HEK293 (cell line): ENCODE measurements at regions not wholly inside any gene's neighbourhood (a gene's known extent, or its start where the extent isn't known, plus 50 kb on each side); places are given as distances from the start of the nearest gene placed in this dataset.

Experiments used
- CTCF ChIA-PET: fragments of 350-600 bp; formaldehyde crosslinking; extraction: SDS; loops from one replicate; lab custom pipeline; 2021; ENCODE audit warnings: antibody characterized with exemption; lab: Yijun Ruan, JAX
- POLR2A ChIA-PET: fragments of 300-600 bp; formaldehyde crosslinking; extraction: SDS; loops from one replicate; lab custom pipeline; 2020; ENCODE audit warnings: antibody characterized with exemption, inconsistent platforms; lab: Yijun Ruan, JAX
- H3K27ac ChIP-seq: fragments of 200-500 bp; sonication (Bioruptor generic); 2 replicates; pipeline ENCODE4 v1.5.1; 2014; ENCODE audit warnings: low read depth, low read length, control low read depth, inconsistent platforms; ENCODE audit errors: extremely low read depth
- H3K36me3 ChIP-seq, 2 experiments: fragments of 200-500 bp in 1 of 2; sonication (Bioruptor generic) in 1 of 2; 1 replicate in 1 of 2; 2 replicates in 1 of 2; pipeline ENCODE4 v1.5.1; 2014 to 2017; ENCODE audit warnings: inconsistent platforms in 2 of 2, low read length in 2 of 2; ENCODE audit not compliant: control insufficient read depth in 2 of 2, insufficient read depth in 1 of 2
- H3K4me1 ChIP-seq: fragments of 200-500 bp; sonication (Bioruptor generic); 2 replicates; pipeline ENCODE4 v1.5.1; 2014; ENCODE audit warnings: mild to moderate bottlenecking, low read length, inconsistent platforms; ENCODE audit not compliant: control insufficient read depth, insufficient read depth
- H3K4me3 ChIP-seq: 2 replicates; pipeline ENCODE4 v1.5.1; 2011; ENCODE audit warnings: low read depth, mild to moderate bottlenecking, control low read depth, low read length, moderate library complexity
- H3K9me3 ChIP-seq: fragments of 200-500 bp; sonication (Bioruptor generic); 2 replicates; pipeline ENCODE4 v1.5.1; 2014; ENCODE audit warnings: low read depth, low read length, inconsistent platforms; ENCODE audit not compliant: control insufficient read depth, insufficient read depth
- SP7 ChIP-seq: fragments of 450-650 bp; formaldehyde crosslinking; IDR thresholded peaks from 2 replicates; pipeline ENCODE4 v1.5.1; 2016; ENCODE audit warnings: missing biosample characterization, missing genetic modification characterization
- ZBTB49 ChIP-seq: fragments of 450-650 bp; formaldehyde crosslinking; IDR thresholded peaks from 2 replicates; pipeline ENCODE4 v1.5.1; 2016; ENCODE audit warnings: missing biosample characterization, missing genetic modification characterization, low read depth
- ZNF16 ChIP-seq: fragments of 450-650 bp; formaldehyde crosslinking; IDR thresholded peaks from 2 replicates; pipeline ENCODE4 v1.5.1; 2016; ENCODE audit warnings: low read depth, missing biosample characterization, missing genetic modification characterization
- ZNF2 ChIP-seq: fragments of 450-650 bp; formaldehyde crosslinking; IDR thresholded peaks from 2 replicates; pipeline ENCODE4 v1.5.1; 2016; ENCODE audit warnings: missing biosample characterization, missing genetic modification characterization
- ZNF239 ChIP-seq: fragments of 450-650 bp; formaldehyde crosslinking; IDR thresholded peaks from 2 replicates; pipeline ENCODE4 v1.5.1; 2016; ENCODE audit warnings: missing biosample characterization, missing genetic modification characterization
- ZNF350 ChIP-seq: fragments of 450-650 bp; formaldehyde crosslinking; IDR thresholded peaks from 2 replicates; pipeline ENCODE4 v1.5.0; 2017; ENCODE audit warnings: missing biosample characterization, mild to moderate bottlenecking, missing genetic modification characterization
- ZNF416 ChIP-seq: fragments of 450-650 bp; formaldehyde crosslinking; IDR thresholded peaks from 2 replicates; pipeline ENCODE4 v1.5.1; 2016; ENCODE audit warnings: missing biosample characterization, missing genetic modification characterization
- ZNF510 ChIP-seq: fragments of 450-650 bp; formaldehyde crosslinking; IDR thresholded peaks from 2 replicates; pipeline ENCODE4 v1.5.1; 2018; ENCODE audit warnings: mild to moderate bottlenecking, missing genetic modification characterization, missing biosample characterization; ENCODE audit not compliant: insufficient replicate concordance
- ZNF518A ChIP-seq: fragments of 450-650 bp; formaldehyde crosslinking; conservative IDR thresholded peaks from 2 replicates; pipeline ENCODE4 v1.5.1; 2016; ENCODE audit warnings: low read depth, missing biosample characterization, missing genetic modification characterization
- ZNF529 ChIP-seq: fragments of 450-650 bp; formaldehyde crosslinking; IDR thresholded peaks from 2 replicates; pipeline ENCODE4 v1.5.1; 2017; ENCODE audit warnings: missing genetic modification characterization, missing biosample characterization; ENCODE audit not compliant: insufficient replicate concordance
- ZNF629 ChIP-seq: fragments of 450-650 bp; formaldehyde crosslinking; IDR thresholded peaks from 2 replicates; pipeline ENCODE4 v1.5.1; 2017; ENCODE audit warnings: missing biosample characterization, missing genetic modification characterization
- ZNF654 ChIP-seq: fragments of 450-650 bp; formaldehyde crosslinking; IDR thresholded peaks from 2 replicates; pipeline ENCODE4 v1.5.1; 2016; ENCODE audit warnings: low read depth, missing biosample characterization, missing genetic modification characterization
- ZNF677 ChIP-seq: fragments of 450-650 bp; IDR thresholded peaks from 2 replicates; pipeline ENCODE4 v1.5.0; 2018; ENCODE audit warnings: missing biosample characterization, mild to moderate bottlenecking, missing genetic modification characterization, moderate library complexity
- ZNF768 ChIP-seq: fragments of 450-650 bp; formaldehyde crosslinking; IDR thresholded peaks from 2 replicates; pipeline ENCODE4 v1.5.1; 2018; ENCODE audit warnings: missing biosample characterization, mild to moderate bottlenecking, missing genetic modification characterization
- ZNF791 ChIP-seq: fragments of 450-650 bp; formaldehyde crosslinking; IDR thresholded peaks from 2 replicates; pipeline ENCODE4 v1.5.1; 2016; ENCODE audit warnings: missing biosample characterization, missing genetic modification characterization
- ZNF843 ChIP-seq: fragments of 450-650 bp; formaldehyde crosslinking; IDR thresholded peaks from 2 replicates; pipeline ENCODE4 v1.5.1; 2016; ENCODE audit warnings: missing biosample characterization, missing genetic modification characterization
- ZSCAN4 ChIP-seq: fragments of 450-650 bp; formaldehyde crosslinking; IDR thresholded peaks from 2 replicates; pipeline ENCODE4 v1.5.1; 2017; ENCODE audit warnings: missing biosample characterization, missing genetic modification characterization
- TF ChIP-seq, protein P1 (sequence below): fragments of 450-650 bp; formaldehyde crosslinking; IDR thresholded peaks from 2 replicates; pipeline ENCODE4 v1.5.1; 2016; ENCODE audit warnings: missing biosample characterization, missing genetic modification characterization

DNA sequence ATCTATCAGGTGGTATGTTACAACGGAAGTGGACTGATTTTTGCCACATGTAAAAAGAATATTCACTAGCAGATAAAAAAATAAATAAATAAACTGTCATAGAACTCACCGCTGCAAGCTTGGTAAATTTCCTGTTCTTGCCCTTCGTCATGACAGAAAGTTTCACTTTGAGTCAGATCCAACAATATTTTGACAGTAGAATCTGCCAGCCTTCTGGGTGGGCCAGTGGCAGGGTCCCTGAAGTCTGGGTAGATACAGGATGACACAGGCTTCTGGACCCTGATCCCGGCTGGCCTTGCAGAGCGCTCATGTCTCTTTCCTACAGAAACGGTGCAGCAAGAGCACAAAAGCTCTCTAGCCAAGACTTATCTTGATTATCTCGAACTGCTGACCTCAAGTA is 97.8 kb upstream of the PMAIP1 start:
- POLR2A ChIA-PET: no interaction called here
- H3K27ac ChIP-seq: no peak overlapping the region
- CTCF ChIA-PET: interaction anchor here (0.6 to 2.1 kb wide), 3 partner anchors 22 to 1276 kb away, joined by 4 to 6 read pairs (median 4); partner anchors contain the start of gene CCBE1
- TF ChIP-seq, protein P1, sequence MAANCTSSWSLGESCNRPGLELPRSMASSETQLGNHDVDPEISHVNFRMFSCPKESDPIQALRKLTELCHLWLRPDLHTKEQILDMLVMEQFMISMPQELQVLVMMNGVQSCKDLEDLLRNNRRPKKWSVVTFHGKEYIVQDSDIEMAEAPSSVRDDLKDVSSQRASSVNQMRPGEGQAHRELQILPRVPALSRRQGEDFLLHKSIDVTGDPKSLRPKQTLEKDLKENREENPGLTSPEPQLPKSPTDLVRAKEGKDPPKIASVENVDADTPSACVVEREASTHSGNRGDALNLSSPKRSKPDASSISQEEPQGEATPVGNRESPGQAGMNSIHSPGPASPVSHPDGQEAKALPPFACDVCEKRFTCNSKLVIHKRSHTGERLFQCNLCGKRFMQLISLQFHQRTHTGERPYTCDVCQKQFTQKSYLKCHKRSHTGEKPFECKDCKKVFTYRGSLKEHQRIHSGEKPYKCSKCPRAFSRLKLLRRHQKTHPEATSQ (tag by site-specific recombination): no peak
- no peak for TF ChIP-seq ZSCAN4 (tag by site-specific recombination)
- TF ChIP-seq ZNF239 (tag by site-specific recombination): no peak
- no peak for TF ChIP-seq ZNF791 (tag by site-specific recombination)
- no peak for TF ChIP-seq ZNF2 (tag by site-specific recombination)
- no peak for TF ChIP-seq ZNF416
- no peak for TF ChIP-seq ZNF768 (tag by site-specific recombination)
- TF ChIP-seq ZNF843 (tag by site-specific recombination): no peak
- TF ChIP-seq ZNF16: no peak
- no peak for TF ChIP-seq ZNF677 (tag by site-specific recombination)
- no peak for TF ChIP-seq ZNF350 (tag by site-specific recombination)
- no peak for TF ChIP-seq SP7 (tag by site-specific recombination)
- no peak for TF ChIP-seq ZNF510 (tag by site-specific recombination)
- TF ChIP-seq ZNF518A (tag by site-specific recombination): no peak
- TF ChIP-seq ZNF629 (tag by site-specific recombination): no peak
- TF ChIP-seq ZNF529 (tag by site-specific recombination): no peak
- no peak for TF ChIP-seq ZBTB49
- no peak for TF ChIP-seq ZNF654 (tag by site-specific recombination)
- TF ChIP-seq, all 188 proteins: peak for 0
- no peaks in the 10 kb centered on the region for H3K4me1 ChIP-seq
- H3K36me3 ChIP-seq: no peaks in the 10 kb centered on the region
- no peak overlapping the region for H3K4me3 ChIP-seq
- H3K9me3 ChIP-seq: no peaks in the 10 kb centered on the region
